NCI-H187 (cell line): ENCODE measurements at regions not wholly inside any gene's neighbourhood (a gene's known extent, or its start where the extent isn't known, plus 50 kb on each side); places are given as distances from the start of the nearest gene placed in this dataset.

ENCODE experiments used
- DNase-seq, 2 experiments: peaks; one replicate each; lab custom pipeline; 2025; lab: John Stamatoyannopoulos, UW

- DNase-seq, result no peak
Observed at GRCh38 chr13:74667656-74668203, 533.5 kb upstream of the KLF12 start.

GRCh38 chr13:74662905-74663304 lies 528.7 kb upstream of the KLF12 start:
- no peak for DNase-seq

GRCh38 chr13:74661851-74662250 lies 527.6 kb upstream of the KLF12 start:
- no peak for DNase-seq

GRCh38 chr13:74657765-74658164 lies 523.6 kb upstream of the KLF12 start:
- DNase-seq, result no peak

- no peak for DNase-seq
Observed at GRCh38 chr13:74651121-74651520, 516.9 kb upstream of the KLF12 start.

- DNase-seq, result no peak
Observed at GRCh38 chr13:74647991-74648390, 513.8 kb upstream of the KLF12 start.

- no peak for DNase-seq
Observed at GRCh38 chr13:74647211-74647610, 513.0 kb upstream of the KLF12 start.

GRCh38 chr13:74646091-74646490 lies 511.9 kb upstream of the KLF12 start:
- no peak for DNase-seq

GRCh38 chr13:74645586-74645985 lies 511.4 kb upstream of the KLF12 start:
- DNase-seq, result no peak

GRCh38 chr13:74644229-74644628 lies 510.0 kb upstream of the KLF12 start:
- no peak for DNase-seq

GRCh38 chr13:74641586-74641985 lies 507.4 kb upstream of the KLF12 start:
- DNase-seq, result no peak

- no peak for DNase-seq
Observed at GRCh38 chr13:74633734-74634133, 499.5 kb upstream of the KLF12 start.

GRCh38 chr13:74629985-74630384 lies 495.8 kb upstream of the KLF12 start:
- DNase-seq, result no peak

- DNase-seq, result no peak
Observed at GRCh38 chr13:74625541-74625940, 491.3 kb upstream of the KLF12 start.

GRCh38 chr13:74623761-74624160 lies 489.6 kb upstream of the KLF12 start:
- DNase-seq, result no peak

GRCh38 chr13:74622284-74622683 lies 488.1 kb upstream of the KLF12 start:
- DNase-seq, result no peak

- DNase-seq, result no peak
Observed at GRCh38 chr13:74620711-74621110, 486.5 kb upstream of the KLF12 start.

GRCh38 chr13:74620308-74620707 lies 486.1 kb upstream of the KLF12 start:
- DNase-seq, result peak; percentile 63 to 84

- no peak for DNase-seq
Observed at GRCh38 chr13:74597526-74597925, 463.3 kb upstream of the KLF12 start.

GRCh38 chr13:74596691-74597090 lies 462.5 kb upstream of the KLF12 start:
- DNase-seq, result no peak

GRCh38 chr13:74593688-74594087 lies 459.5 kb upstream of the KLF12 start:
- no peak for DNase-seq

- DNase-seq, result no peak
Observed at GRCh38 chr13:74586847-74587246, 452.6 kb upstream of the KLF12 start.

GRCh38 chr13:74576420-74576819 lies 442.2 kb upstream of the KLF12 start:
- DNase-seq, result no peak

- DNase-seq, result no peak
Observed at GRCh38 chr13:74575729-74576125, 441.5 kb upstream of the KLF12 start.
